Bronchial epithelial cell (primary cell): ENCODE measurements at regions not wholly inside any gene's neighbourhood (a gene's known extent, or its start where the extent isn't known, plus 50 kb on each side); places are given as distances from the start of the nearest gene placed in this dataset.
A peak's percentile ranks its signal among the peaks of the same experiment; 100 is the strongest.

Experiments used
- DNase-seq: peaks from one replicate; pipeline ENCODE4 v3.0.0-alpha.2; 2010; ENCODE audit warnings: low read depth
- FAIRE-seq: peaks from 2 replicates; lab custom pipeline; 2011; peaks lifted over from hg19 to GRCh38; lab: Jason Lieb, UNC
- H3K27me3 ChIP-seq: 2 replicates; pipeline ENCODE4 v1.5.1; 2011; ENCODE audit warnings: low read length; ENCODE audit not compliant: control insufficient read depth, insufficient read depth
- H3K36me3 ChIP-seq: 2 replicates; pipeline ENCODE4 v1.5.1; 2011; ENCODE audit warnings: low read length; ENCODE audit not compliant: control insufficient read depth, insufficient read depth
- H3K4me3 ChIP-seq: 2 replicates; pipeline ENCODE4 v1.5.1; 2011; ENCODE audit warnings: mild to moderate bottlenecking, low read depth, low read length, control low read depth
- CTCF ChIP-seq: IDR thresholded peaks from 2 replicates; pipeline ENCODE4 v1.5.1; 2011; ENCODE audit warnings: mild to moderate bottlenecking, moderate library complexity, low read length, control low read depth, inconsistent platforms; ENCODE audit not compliant: insufficient read depth, severe bottlenecking

DNA sequence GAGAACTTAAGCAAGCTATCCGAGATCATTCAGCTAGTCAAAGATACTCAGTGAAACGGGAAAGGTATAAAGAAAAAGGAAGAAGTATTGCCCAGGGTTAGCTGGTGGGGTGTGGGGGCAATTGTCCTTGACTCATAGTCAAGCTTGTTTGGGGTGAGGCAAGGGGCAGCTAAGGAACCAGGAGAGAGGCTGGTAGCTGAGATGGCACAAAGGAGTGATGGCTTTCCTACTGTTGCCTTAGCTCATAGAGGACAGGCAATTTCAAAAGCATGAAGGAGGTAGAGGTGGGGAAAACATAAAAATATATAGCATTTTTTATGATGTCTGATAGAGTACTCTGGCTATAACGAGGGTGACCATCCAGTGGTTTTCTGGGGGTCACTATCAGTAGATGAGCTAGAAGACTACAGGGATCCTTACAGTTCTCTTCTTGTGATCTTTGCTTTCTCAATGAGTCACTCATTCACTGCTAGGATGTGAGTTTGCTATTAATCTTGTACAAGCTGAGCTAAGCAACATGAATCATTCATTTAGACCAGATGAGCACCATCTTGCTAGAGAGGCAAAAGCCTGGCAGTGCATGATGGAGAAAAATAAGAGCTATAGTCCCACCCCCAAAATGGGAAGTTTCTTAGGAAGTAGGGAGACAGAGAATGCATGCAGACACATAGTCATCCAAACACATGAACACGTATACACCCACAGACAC lies 207.1 kb upstream of the PFN2 start:
- Histone ChIP-seq H3K4me3 (no peak overlapping the region), H3K36me3 (no peaks in the 10 kb centered on the region), H3K27me3 (no peaks in the 10 kb centered on the region)
- FAIRE-seq (peak; percentile 28), DNase-seq (peak; percentile 87)
- TF ChIP-seq CTCF, result no peak

GRCh38 chr3:150174179-150174578 lies 203.5 kb upstream of the PFN2 start:
- no peaks in the 10 kb centered on the region for H3K27me3 ChIP-seq
- no peak overlapping the region for H3K4me3 ChIP-seq
- H3K36me3 ChIP-seq, result no peaks in the 10 kb centered on the region
- no peak for TF ChIP-seq CTCF
- FAIRE-seq (no peak), DNase-seq (no peak)

GRCh38 chr3:150172356-150172755 lies 201.7 kb upstream of the PFN2 start:
- no peak for TF ChIP-seq CTCF
- Histone ChIP-seq H3K27me3 (no peaks in the 10 kb centered on the region), H3K4me3 (no peak overlapping the region), H3K36me3 (no peaks in the 10 kb centered on the region)
- DNase-seq (no peak), FAIRE-seq (no peak)

DNA sequence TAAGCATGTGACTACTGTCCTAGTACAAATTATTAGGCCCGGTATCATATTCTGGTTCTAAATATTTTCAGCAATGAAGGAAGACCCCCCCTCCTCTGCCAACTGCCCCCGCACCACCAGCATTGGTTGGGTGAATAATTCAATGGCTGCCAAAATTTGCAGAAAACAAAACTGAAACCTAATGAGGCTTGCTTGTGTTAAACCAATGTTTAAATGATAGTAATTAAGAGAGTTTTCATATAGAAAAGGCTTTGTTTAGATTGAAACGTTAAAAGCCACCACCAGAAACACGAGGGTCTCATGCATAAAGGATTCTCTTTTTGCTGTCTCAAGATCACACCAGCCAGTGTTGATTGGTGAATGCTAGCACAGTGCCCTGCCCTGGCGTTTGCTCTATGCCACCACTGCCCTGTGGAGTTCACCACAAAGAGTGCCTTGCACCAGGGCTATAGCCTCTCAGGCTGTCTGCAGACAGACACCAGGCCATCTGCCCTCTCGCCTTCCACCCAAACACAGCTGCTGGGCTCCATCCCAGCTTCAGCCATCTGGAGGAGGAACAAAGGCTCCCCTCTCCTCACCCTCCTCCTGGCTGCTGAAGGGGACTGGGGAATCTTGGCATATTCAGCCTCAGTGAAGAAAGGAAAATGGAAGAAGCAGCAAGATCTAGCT lies 200.3 kb upstream of the PFN2 start:
- no peak overlapping the region for H3K4me3 ChIP-seq
- TF ChIP-seq CTCF, result no peak
- DNase-seq, result no peak
- peak; percentile 43 for FAIRE-seq
- no peaks in the 10 kb centered on the region for H3K27me3 ChIP-seq
- H3K36me3 ChIP-seq, result no peaks in the 10 kb centered on the region

- no peak overlapping the region for H3K4me3 ChIP-seq
- no peak for FAIRE-seq
- H3K36me3 ChIP-seq, result no peaks in the 10 kb centered on the region
- peak; percentile 25 for DNase-seq
- no peaks in the 10 kb centered on the region for H3K27me3 ChIP-seq
- no peak for TF ChIP-seq CTCF
Measured at GRCh38 chr3:150169330-150169940, 198.7 kb upstream of the PFN2 start.
